ENCODE measurements at regions not wholly inside any gene's neighbourhood (a gene's known extent, or its start where the extent isn't known, plus 50 kb on each side); places are given as distances from the start of the nearest gene placed in this dataset.

DNA sequence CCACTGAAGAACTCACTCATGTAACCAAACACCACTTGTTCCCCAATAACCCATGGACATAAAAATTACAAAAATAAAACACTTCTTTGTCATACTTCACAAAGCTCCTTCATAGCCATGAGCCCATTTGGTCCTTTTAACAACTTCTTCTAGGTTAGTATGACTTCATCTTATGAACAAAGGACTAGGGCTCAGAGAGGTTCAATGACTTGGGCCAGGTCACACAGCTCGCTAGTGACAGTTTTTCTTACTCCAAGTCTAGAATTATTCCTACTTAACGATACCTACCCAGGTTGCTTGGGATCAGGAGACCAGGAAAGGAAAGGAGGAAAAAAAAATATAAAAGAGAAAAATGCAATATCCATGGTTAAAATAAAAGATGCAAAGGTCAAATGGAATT lies 353.4 kb downstream of the SOX9 start:
- Histone ChIP-seq H3K79me2 (ENCODE audit: insufficient read depth, low read length) (no peaks in the 10 kb centered on the region), H3K27me3 (ENCODE audit: control insufficient read depth in 2 of 2, insufficient read depth in 2 of 2, low read length in 2 of 2) (peaks cover 0 to 9% of the 10 kb centered on the region in 2 donors)

GRCh38 chr17:72474719-72475477 lies 354.1 kb downstream of the SOX9 start:
- H3K27me3 ChIP-seq (ENCODE audit: control insufficient read depth in 2 of 2, insufficient read depth in 2 of 2, low read length in 2 of 2) = peaks cover 0 to 9% of the 10 kb centered on the region in 2 donors
- no peaks in the 10 kb centered on the region for H3K4me1 Mint-ChIP-seq
- intact Hi-C loops (cut with micrococcal nuclease) = no loop called here
- H3K4me1 ChIP-seq (ENCODE audit: control insufficient read depth in 1 of 2, insufficient read depth in 2 of 2, low read length in 2 of 2) = no peaks in the 10 kb centered on the region
- no peak overlapping the region for H2AFZ ChIP-seq (ENCODE audit: insufficient read depth, low read depth, low read length, poor library complexity, severe bottlenecking)
- H3K4me3 Mint-ChIP-seq = no peak overlapping the region
- no peak overlapping the region for H3K9ac ChIP-seq (ENCODE audit: insufficient read depth, low read length, poor library complexity, severe bottlenecking)
- H3K4me2 ChIP-seq (replicated peaks; ENCODE audit: extremely low read depth, low read length, poor library complexity, severe bottlenecking) = no peak overlapping the region
- no peak for DNase-seq
- H3K27me3 Mint-ChIP-seq (ENCODE audit: low read depth in 3 of 3) = peaks cover 4 to 23% (median 12%) of the 10 kb centered on the region in 3 donors
- H3K36me3 ChIP-seq (replicated peaks in 1 of 2; ENCODE audit: control insufficient read depth in 1 of 2, insufficient read depth in 2 of 2, low read length in 2 of 2) = no peaks in the 10 kb centered on the region
- WGBS (ENCODE audit: insufficient coverage) = 80% methylated on average over 1 of the region's 5 CpGs
- TF ChIP-seq, protein P1, sequence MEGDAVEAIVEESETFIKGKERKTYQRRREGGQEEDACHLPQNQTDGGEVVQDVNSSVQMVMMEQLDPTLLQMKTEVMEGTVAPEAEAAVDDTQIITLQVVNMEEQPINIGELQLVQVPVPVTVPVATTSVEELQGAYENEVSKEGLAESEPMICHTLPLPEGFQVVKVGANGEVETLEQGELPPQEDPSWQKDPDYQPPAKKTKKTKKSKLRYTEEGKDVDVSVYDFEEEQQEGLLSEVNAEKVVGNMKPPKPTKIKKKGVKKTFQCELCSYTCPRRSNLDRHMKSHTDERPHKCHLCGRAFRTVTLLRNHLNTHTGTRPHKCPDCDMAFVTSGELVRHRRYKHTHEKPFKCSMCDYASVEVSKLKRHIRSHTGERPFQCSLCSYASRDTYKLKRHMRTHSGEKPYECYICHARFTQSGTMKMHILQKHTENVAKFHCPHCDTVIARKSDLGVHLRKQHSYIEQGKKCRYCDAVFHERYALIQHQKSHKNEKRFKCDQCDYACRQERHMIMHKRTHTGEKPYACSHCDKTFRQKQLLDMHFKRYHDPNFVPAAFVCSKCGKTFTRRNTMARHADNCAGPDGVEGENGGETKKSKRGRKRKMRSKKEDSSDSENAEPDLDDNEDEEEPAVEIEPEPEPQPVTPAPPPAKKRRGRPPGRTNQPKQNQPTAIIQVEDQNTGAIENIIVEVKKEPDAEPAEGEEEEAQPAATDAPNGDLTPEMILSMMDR (IDR thresholded peaks at IDR 0.05) = no peak
- no peaks in the 10 kb centered on the region for H4K20me1 ChIP-seq (ENCODE audit: insufficient read depth, low read length)
- peaks cover 0 to 2% of the 10 kb centered on the region in 2 donors for H3K9me3 ChIP-seq (replicated peaks in 1 of 2; ENCODE audit: control insufficient read depth in 1 of 2, insufficient read depth in 1 of 2, low read length in 2 of 2)
- H3K27ac ChIP-seq (ENCODE audit: low read depth in 1 of 2, low read length in 2 of 2) = no peak overlapping the region
- peaks cover 0 to 19% (median 12%) of the 10 kb centered on the region in 7 donors for H3K9me3 Mint-ChIP-seq
- H3K36me3 Mint-ChIP-seq = no peaks in the 10 kb centered on the region
- H3K79me2 ChIP-seq (ENCODE audit: insufficient read depth, low read length) = no peaks in the 10 kb centered on the region
- no peak overlapping the region for H3K27ac Mint-ChIP-seq
- no peak overlapping the region for H3K4me3 ChIP-seq (replicated peaks in 1 of 3; ENCODE audit: low read depth in 2 of 3, low read length in 3 of 3)

More for the DNA sequence above, 353.4 kb downstream of the SOX9 start:
- Histone ChIP-seq H3K9me3 (replicated peaks in 1 of 2; ENCODE audit: control insufficient read depth in 1 of 2, insufficient read depth in 1 of 2, low read length in 2 of 2) (peaks cover 0 to 2% of the 10 kb centered on the region in 2 donors), H4K20me1 (ENCODE audit: insufficient read depth, low read length) (no peaks in the 10 kb centered on the region), H3K4me3 (replicated peaks in 1 of 3; ENCODE audit: low read depth in 2 of 3, low read length in 3 of 3) (no peak overlapping the region), H3K9ac (ENCODE audit: insufficient read depth, low read length, poor library complexity, severe bottlenecking) (no peak overlapping the region), H3K4me2 (replicated peaks; ENCODE audit: extremely low read depth, low read length, poor library complexity, severe bottlenecking) (no peak overlapping the region), H2AFZ (ENCODE audit: insufficient read depth, low read depth, low read length, poor library complexity, severe bottlenecking) (no peak overlapping the region), H3K27ac (ENCODE audit: low read depth in 1 of 2, low read length in 2 of 2) (no peak overlapping the region), H3K36me3 (replicated peaks in 1 of 2; ENCODE audit: control insufficient read depth in 1 of 2, insufficient read depth in 2 of 2, low read length in 2 of 2) (no peaks in the 10 kb centered on the region), H3K4me1 (ENCODE audit: control insufficient read depth in 1 of 2, insufficient read depth in 2 of 2, low read length in 2 of 2) (no peaks in the 10 kb centered on the region)
- intact Hi-C loops (cut with micrococcal nuclease) = no loop called here
- H3K36me3 Mint-ChIP-seq = no peaks in the 10 kb centered on the region
- no peaks in the 10 kb centered on the region for H3K4me1 Mint-ChIP-seq
- H3K27ac Mint-ChIP-seq = no peak overlapping the region
- no peak overlapping the region for H3K4me3 Mint-ChIP-seq
- TF ChIP-seq, protein P1 (IDR thresholded peaks at IDR 0.05) = no peak
- no CpG with 5 or more reads among the region's 2 CpGs for WGBS (ENCODE audit: insufficient coverage)
- DNase-seq = no peak
- peaks cover 4 to 21% (median 12%) of the 10 kb centered on the region in 3 donors for H3K27me3 Mint-ChIP-seq (ENCODE audit: low read depth in 3 of 3)
- peaks cover 0 to 15% (median 11%) of the 10 kb centered on the region in 7 donors for H3K9me3 Mint-ChIP-seq
